Calu3 (cell line): ENCODE measurements at regions not wholly inside any gene's neighbourhood (a gene's known extent, or its start where the extent isn't known, plus 50 kb on each side); places are given as distances from the start of the nearest gene placed in this dataset.

Experiments
- BruUV-seq: library from RNA; stranded (reverse); fragments of 400-500 nt; replicated peaks from 2 replicates; lab custom pipeline; 2021; lab: Mats Ljungman, UMichigan
- CTCF ChIA-PET: fragments of 300-600 bp; sonication (Branson Sonifier 250); formaldehyde crosslinking; loops from one replicate; lab custom pipeline; 2022; ENCODE audit warnings: antibody characterized with exemption; lab: Charles Lee
- DNase-seq: peaks from one replicate; pipeline ENCODE4 v3.0.0; 2022
- H3K27ac Mint-ChIP-seq: one replicate; pipeline ENCODE4 v1.8.0; 2022; ENCODE audit warnings: mixed read lengths; ENCODE audit not compliant: unreplicated experiment
- H3K27me3 Mint-ChIP-seq: one replicate; pipeline ENCODE4 v1.8.0; 2022; ENCODE audit warnings: mixed read lengths; ENCODE audit not compliant: unreplicated experiment
- H3K36me3 Mint-ChIP-seq: one replicate; pipeline ENCODE4 v1.8.0; 2022; ENCODE audit warnings: mild to moderate bottlenecking, moderate library complexity, mixed read lengths; ENCODE audit not compliant: insufficient read depth, unreplicated experiment
- H3K4me1 Mint-ChIP-seq: one replicate; pipeline ENCODE4 v1.8.0; 2022; ENCODE audit warnings: mild to moderate bottlenecking, low read depth, mixed read lengths; ENCODE audit not compliant: unreplicated experiment
- H3K4me3 Mint-ChIP-seq: one replicate; pipeline ENCODE4 v1.8.0; 2022; ENCODE audit warnings: mild to moderate bottlenecking, low read depth, moderate library complexity, mixed read lengths; ENCODE audit not compliant: unreplicated experiment
- H3K9me3 Mint-ChIP-seq: one replicate; pipeline ENCODE4 v1.8.0; 2022; ENCODE audit warnings: low read depth, mixed read lengths; ENCODE audit not compliant: unreplicated experiment
- CTCF ChIP-seq: fragments of 200-600 bp; IDR thresholded peaks from one replicate; pipeline ENCODE4 v1.8.0; 2022; ENCODE audit warnings: antibody characterized with exemption; ENCODE audit not compliant: unreplicated experiment
- intact Hi-C: fragments of 100-400 bp; cut with micrococcal nuclease; formaldehyde crosslinking; loops from one replicate; pipeline ENCODE4 v1.10.0; 2022; ENCODE audit not compliant: unreplicated experiment

- Mint-ChIP-seq H3K9me3 (no peaks in the 10 kb centered on the region), H3K27me3 (no peaks in the 10 kb centered on the region), H3K27ac (no peak overlapping the region), H3K4me1 (no peaks in the 10 kb centered on the region), H3K4me3 (no peak overlapping the region), H3K36me3 (no peaks in the 10 kb centered on the region)
- no peak for DNase-seq
- no TSS peak for BruUV-seq
- no peak for TF ChIP-seq CTCF
- intact Hi-C loops: no loop called here
- CTCF ChIA-PET: no interaction called here
These were observed 838.1 kb upstream of the AGA start for GRCh38 chr4:178280362-178280761.

- CTCF ChIA-PET: no interaction called here
- BruUV-seq: no TSS peak
- intact Hi-C loops: no loop called here
- DNase-seq: no peak
- H3K36me3 Mint-ChIP-seq: no peaks in the 10 kb centered on the region
- H3K9me3 Mint-ChIP-seq: no peaks in the 10 kb centered on the region
- H3K27me3 Mint-ChIP-seq: no peaks in the 10 kb centered on the region
- no peak overlapping the region for H3K4me3 Mint-ChIP-seq
- TF ChIP-seq CTCF: no peak
- no peak overlapping the region for H3K27ac Mint-ChIP-seq
- no peaks in the 10 kb centered on the region for H3K4me1 Mint-ChIP-seq
These were observed 846.2 kb upstream of the AGA start for GRCh38 chr4:178288462-178288861.

GRCh38 chr4:178293601-178294000 lies 851.4 kb upstream of the AGA start:
- no peaks in the 10 kb centered on the region for H3K9me3 Mint-ChIP-seq
- H3K36me3 Mint-ChIP-seq: no peaks in the 10 kb centered on the region
- no peak for DNase-seq
- CTCF ChIA-PET: interaction anchor here (0.7 kb wide), 1 partner anchor 711 kb away, joined by 3 read pairs; no protein-coding TSS in a partner anchor
- H3K4me3 Mint-ChIP-seq: no peak overlapping the region
- TF ChIP-seq CTCF: no peak
- no TSS peak for BruUV-seq
- no peaks in the 10 kb centered on the region for H3K27me3 Mint-ChIP-seq
- H3K4me1 Mint-ChIP-seq: peaks cover 10% of the 10 kb centered on the region
- intact Hi-C loops: no loop called here
- H3K27ac Mint-ChIP-seq: no peak overlapping the region

- CTCF ChIA-PET: no interaction called here
- no peaks in the 10 kb centered on the region for H3K9me3 Mint-ChIP-seq
- no TSS peak for BruUV-seq
- DNase-seq: peak; percentile 11
- intact Hi-C loops: no loop called here
- H3K36me3 Mint-ChIP-seq: no peaks in the 10 kb centered on the region
- H3K4me3 Mint-ChIP-seq: no peak overlapping the region
- no peaks in the 10 kb centered on the region for H3K27me3 Mint-ChIP-seq
- H3K27ac Mint-ChIP-seq: no peak overlapping the region
- no peak for TF ChIP-seq CTCF
- peaks cover 10% of the 10 kb centered on the region for H3K4me1 Mint-ChIP-seq
These were observed 854.4 kb upstream of the AGA start for GRCh38 chr4:178296669-178297068.
